Activated T-helper 17 cell treated with anti-CD3 and anti-CD28 coated beads, Interleukin-2, amount 50 U/mL, for 72 hours (primary cell): ENCODE measurements at regions not wholly inside any gene's neighbourhood (a gene's known extent, or its start where the extent isn't known, plus 50 kb on each side); places are given as distances from the start of the nearest gene placed in this dataset.
"Not testable (repeated sequence)": the region's sequence is repeated elsewhere in the genome, so short reads cannot be mapped to it uniquely, and the experiment has no call there.

Experiments
- ATAC-seq: fragments of 150-1000 bp; cut with Tn5 transposase; replicated peaks from 2 replicates; pipeline ENCODE4 v1.10.0; 2021; ENCODE audit warnings: mild to moderate bottlenecking, moderate library complexity
- H3K27ac Mint-ChIP-seq: one replicate; pipeline ENCODE4 v1.8.0; 2022; ENCODE audit warnings: mixed read lengths
- H3K27me3 Mint-ChIP-seq: one replicate; pipeline ENCODE4 v1.8.0; 2022; ENCODE audit warnings: mixed read lengths
- H3K36me3 Mint-ChIP-seq: one replicate; pipeline ENCODE4 v1.8.0; 2022; ENCODE audit warnings: low read depth, mild to moderate bottlenecking, mixed read lengths
- H3K4me1 Mint-ChIP-seq: one replicate; pipeline ENCODE4 v1.8.0; 2022; ENCODE audit warnings: mixed read lengths
- H3K4me3 Mint-ChIP-seq: one replicate; pipeline ENCODE4 v1.8.0; 2022; ENCODE audit warnings: mild to moderate bottlenecking, mixed read lengths
- H3K9me3 Mint-ChIP-seq: one replicate; pipeline ENCODE4 v1.8.0; 2022; ENCODE audit warnings: mixed read lengths

DNA sequence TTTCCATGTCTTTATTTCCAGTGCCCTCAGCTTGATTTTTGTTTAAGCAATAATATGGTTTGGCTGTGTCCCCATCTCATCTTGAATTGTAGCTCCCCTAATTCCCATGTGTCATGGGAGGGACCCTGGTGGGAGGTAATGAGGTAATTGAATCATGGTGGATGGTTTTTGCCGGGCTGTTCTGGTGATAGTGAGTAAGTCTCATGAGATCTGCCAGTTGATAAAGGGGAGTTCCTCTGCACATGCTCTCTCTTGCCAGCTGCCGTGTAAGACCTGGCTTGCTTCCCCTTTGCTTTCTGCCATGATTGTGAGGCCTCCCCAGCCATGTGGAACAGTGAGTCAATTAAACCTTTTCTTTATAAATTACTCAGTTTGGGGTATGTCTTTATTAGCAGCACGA lies 559.6 kb upstream of the ADAMTS5 start:
- Mint-ChIP-seq H3K27ac (no peak overlapping the region), H3K4me3 (no peak overlapping the region), H3K36me3 (no peaks in the 10 kb centered on the region), H3K9me3 (peaks cover 6% of the 10 kb centered on the region), H3K27me3 (no peaks in the 10 kb centered on the region), H3K4me1 (no peaks in the 10 kb centered on the region)
- no peak for ATAC-seq

DNA sequence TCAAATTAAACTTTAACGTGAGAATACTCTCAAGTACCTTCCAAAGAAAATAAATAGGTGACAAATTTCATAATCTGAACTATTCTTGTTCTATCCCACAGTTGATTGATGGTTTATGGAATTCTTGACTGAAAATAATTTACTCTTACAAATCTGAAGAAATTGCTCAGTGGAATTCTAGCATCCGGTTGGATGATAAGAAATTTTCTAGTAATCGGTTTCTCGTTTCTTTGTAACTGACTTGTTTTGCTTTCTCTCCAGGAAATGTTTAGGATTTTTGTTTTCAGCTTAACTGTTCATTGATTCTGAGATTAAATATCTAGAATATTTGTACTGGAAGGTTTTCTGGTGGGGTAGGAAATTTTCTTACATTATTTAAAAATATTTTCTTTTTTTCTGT lies 558.9 kb upstream of the ADAMTS5 start:
- H3K4me1 Mint-ChIP-seq, result no peaks in the 10 kb centered on the region
- ATAC-seq, result no peak
- no peaks in the 10 kb centered on the region for H3K27me3 Mint-ChIP-seq
- H3K27ac Mint-ChIP-seq, result no peak overlapping the region
- H3K4me3 Mint-ChIP-seq, result no peak overlapping the region
- peaks cover 6% of the 10 kb centered on the region for H3K9me3 Mint-ChIP-seq
- no peaks in the 10 kb centered on the region for H3K36me3 Mint-ChIP-seq

DNA sequence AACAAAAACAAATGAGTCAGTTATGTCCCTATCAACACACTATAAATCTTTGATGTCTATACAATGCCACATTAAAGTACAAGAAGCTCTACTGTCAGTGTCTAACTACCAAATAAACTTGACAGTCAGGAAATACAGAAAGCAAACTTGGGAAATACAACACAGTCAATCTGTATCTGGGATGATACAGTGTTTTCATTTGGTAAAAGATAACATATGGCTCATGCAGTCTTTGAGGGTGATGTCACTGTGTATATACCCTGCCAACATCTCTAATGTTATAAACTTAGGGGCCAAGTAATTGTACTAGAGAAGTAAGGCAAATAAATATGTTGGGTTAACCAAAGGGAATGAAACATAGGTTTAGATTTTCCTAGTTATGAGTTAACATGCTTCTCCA lies 552.5 kb upstream of the ADAMTS5 start:
- Mint-ChIP-seq H3K36me3 (no peaks in the 10 kb centered on the region), H3K4me1 (no peaks in the 10 kb centered on the region), H3K27ac (no peak overlapping the region), H3K27me3 (no peaks in the 10 kb centered on the region), H3K9me3 (peaks cover 18% of the 10 kb centered on the region), H3K4me3 (no peak overlapping the region)
- no peak for ATAC-seq

DNA sequence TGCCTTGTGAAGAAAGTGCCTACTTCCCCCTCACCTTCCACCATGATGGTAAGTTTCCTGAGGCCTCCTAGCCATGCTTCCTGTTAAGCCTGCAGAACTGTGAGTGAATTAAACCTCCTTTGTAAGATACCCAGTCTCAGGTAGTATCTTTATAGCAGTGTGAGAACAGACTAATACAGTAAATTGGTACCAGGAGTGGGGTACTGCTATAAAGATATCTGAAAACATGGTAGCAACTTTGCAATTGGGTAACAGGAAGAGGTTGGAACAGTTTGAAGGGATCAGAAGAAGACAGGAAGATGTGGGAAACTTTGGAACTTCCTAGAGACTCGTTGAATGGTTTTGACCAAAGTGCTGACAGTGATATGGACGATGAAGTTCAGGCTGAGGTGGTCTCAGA lies 550.3 kb upstream of the ADAMTS5 start:
- not testable (repeated sequence) for H3K27me3 Mint-ChIP-seq, ATAC-seq, H3K4me3 Mint-ChIP-seq, H3K4me1 Mint-ChIP-seq, H3K27ac Mint-ChIP-seq, H3K36me3 Mint-ChIP-seq
- peaks cover 17% of the 10 kb centered on the region for H3K9me3 Mint-ChIP-seq

DNA sequence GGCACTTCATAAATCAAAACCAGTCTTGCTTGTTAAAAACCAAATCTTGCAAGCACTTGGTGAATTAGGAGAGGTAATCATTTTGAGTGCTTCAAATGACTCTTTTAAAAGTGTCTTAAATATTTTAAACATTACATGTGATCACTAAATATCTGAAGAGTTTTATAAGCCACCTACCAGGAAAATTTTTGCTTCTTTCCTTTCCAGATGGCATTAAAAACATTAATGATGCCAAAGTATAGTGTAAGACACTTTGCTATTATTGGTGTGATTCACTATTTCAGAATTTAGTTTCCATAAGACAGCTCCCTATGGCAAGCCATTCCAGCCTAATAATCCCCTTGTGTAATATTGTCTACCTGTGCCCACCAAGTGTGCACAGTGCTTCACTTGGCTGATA lies 548.8 kb upstream of the ADAMTS5 start:
- Mint-ChIP-seq H3K36me3 (no peaks in the 10 kb centered on the region), H3K4me1 (no peaks in the 10 kb centered on the region), H3K4me3 (no peak overlapping the region), H3K27ac (no peak overlapping the region), H3K27me3 (no peaks in the 10 kb centered on the region), H3K9me3 (peaks cover 18% of the 10 kb centered on the region)
- no peak for ATAC-seq

DNA sequence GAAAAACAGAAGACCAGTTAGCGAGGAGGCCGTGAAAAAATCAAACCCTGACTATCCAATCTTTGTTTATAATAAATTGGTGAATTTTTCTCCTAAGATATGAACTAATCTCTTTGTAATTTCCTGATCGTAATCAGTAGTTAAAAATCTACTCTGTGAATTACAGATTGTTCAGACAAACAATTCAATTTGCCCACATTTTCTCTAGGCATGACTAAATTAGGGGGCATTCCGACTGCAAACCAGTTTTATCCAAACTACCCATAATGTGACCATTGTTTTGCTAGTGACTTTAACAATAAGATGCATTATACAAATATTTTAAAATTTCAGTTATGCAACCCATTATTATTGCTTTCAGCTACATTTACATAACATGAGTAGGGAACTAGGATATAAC lies 546.9 kb upstream of the ADAMTS5 start:
- no peak for ATAC-seq
- no peaks in the 10 kb centered on the region for H3K27me3 Mint-ChIP-seq
- H3K4me1 Mint-ChIP-seq, result no peaks in the 10 kb centered on the region
- H3K36me3 Mint-ChIP-seq, result no peaks in the 10 kb centered on the region
- H3K4me3 Mint-ChIP-seq, result no peak overlapping the region
- peaks cover 14% of the 10 kb centered on the region for H3K9me3 Mint-ChIP-seq
- no peak overlapping the region for H3K27ac Mint-ChIP-seq

DNA sequence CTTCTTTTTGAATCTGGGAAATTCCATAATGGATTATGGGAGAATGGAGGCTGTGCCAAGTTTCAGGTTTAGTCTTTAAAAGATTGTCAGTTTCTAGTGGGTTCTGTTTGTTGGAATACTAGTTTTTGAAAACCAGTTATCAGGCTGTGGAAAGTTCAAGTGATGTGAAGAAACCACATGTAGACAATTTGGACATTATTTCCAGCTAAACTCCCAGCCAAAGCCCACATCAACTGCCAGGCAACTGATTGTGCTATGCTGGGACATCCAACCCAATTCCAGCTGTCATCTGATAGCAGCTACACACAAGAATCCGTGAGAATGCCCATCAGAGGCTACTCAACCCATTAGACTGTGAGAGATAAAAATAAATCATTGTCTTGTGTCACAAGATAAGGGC lies 546.1 kb upstream of the ADAMTS5 start:
- Mint-ChIP-seq H3K27me3 (no peaks in the 10 kb centered on the region), H3K9me3 (peaks cover 10% of the 10 kb centered on the region), H3K27ac (no peak overlapping the region), H3K36me3 (no peaks in the 10 kb centered on the region), H3K4me1 (no peaks in the 10 kb centered on the region), H3K4me3 (no peak overlapping the region)
- no peak for ATAC-seq

DNA sequence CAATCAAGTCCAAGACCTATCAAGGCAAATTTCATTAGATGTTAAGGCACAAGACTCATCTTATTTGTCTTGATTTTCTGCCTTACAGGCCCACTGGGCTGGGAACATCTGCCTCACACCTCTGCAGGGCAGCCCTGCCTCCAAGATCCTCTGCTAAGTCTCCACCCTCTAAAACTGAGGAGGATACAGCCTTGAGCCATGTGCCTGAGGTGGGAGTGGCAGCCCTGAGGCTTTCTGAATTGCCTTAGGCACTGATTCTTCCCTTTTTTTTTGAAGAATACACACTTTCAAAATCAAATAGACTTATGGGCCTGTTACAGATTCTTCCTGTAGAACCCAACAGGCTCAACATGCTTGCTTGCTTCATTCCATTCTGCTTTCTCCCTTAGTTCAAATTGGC lies 544.3 kb upstream of the ADAMTS5 start:
- no peak for ATAC-seq
- Mint-ChIP-seq H3K27me3 (no peaks in the 10 kb centered on the region), H3K4me3 (no peak overlapping the region), H3K4me1 (no peaks in the 10 kb centered on the region), H3K36me3 (no peaks in the 10 kb centered on the region), H3K9me3 (peaks cover 3% of the 10 kb centered on the region), H3K27ac (no peak overlapping the region)

DNA sequence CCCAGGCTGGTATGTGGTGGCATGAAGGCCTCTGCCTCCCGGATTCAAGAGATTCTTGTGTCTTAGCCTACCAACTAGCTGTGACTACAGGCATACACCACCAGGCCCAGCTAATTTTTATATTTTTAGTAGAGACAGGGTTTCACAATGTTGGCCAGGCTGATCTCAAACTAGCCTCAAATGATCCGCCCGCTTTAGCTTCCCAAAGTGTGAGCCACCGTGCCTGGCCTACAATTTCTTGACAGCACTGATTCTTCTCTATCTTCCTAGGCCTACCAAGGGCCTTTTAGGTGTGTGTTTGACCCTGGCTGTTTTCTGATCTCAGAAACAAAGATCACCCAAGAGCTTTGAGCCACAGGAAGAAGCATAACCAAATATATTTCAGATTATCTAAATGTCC lies 540.8 kb upstream of the ADAMTS5 start:
- Mint-ChIP-seq H3K27me3 (no peaks in the 10 kb centered on the region), H3K27ac (no peak overlapping the region), H3K9me3 (peaks cover 6% of the 10 kb centered on the region), H3K36me3 (no peaks in the 10 kb centered on the region), H3K4me1 (no peaks in the 10 kb centered on the region), H3K4me3 (no peak overlapping the region)
- ATAC-seq, result no peak

DNA sequence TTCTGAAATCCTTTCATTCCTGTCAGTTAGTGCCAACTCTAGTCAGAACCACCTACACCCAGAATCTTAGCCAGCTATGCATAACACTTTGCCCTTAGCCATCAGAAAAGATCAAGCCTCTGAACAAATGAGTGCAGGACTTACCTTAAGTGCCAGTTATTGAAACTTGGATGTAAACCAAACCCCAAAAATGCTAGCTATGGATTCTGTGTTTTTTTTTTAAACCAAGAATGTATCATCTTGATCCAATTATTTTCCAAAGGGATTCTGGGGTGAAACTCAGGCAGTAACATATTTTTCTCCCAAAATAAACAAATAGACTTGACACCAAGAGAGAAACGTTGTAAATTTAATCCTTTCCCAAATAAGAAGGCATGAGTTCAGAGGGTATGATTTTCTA lies 538.6 kb upstream of the ADAMTS5 start:
- no peaks in the 10 kb centered on the region for H3K4me1 Mint-ChIP-seq
- no peak overlapping the region for H3K4me3 Mint-ChIP-seq
- no peaks in the 10 kb centered on the region for H3K27me3 Mint-ChIP-seq
- no peaks in the 10 kb centered on the region for H3K36me3 Mint-ChIP-seq
- H3K9me3 Mint-ChIP-seq, result peaks cover 3% of the 10 kb centered on the region
- no peak for ATAC-seq
- H3K27ac Mint-ChIP-seq, result no peak overlapping the region

DNA sequence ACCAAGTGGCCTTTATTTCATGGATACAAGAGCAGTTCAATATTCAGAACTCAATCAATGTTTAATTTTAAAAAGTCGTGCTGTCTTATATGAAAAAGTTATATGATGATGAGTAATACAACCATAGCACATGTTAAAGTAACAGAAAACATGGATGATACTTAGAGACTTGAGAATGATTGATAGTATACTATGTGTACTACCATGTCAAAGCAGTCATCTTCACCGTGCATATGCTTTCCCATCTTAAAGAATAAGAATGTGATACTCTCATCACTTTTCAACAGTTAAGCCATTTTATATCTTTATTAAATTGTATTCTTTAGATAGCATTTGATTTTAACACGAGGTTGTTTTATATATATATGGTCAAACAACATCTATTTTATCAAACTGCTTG lies 535.9 kb upstream of the ADAMTS5 start:
- Mint-ChIP-seq H3K27ac (no peak overlapping the region), H3K4me1 (no peaks in the 10 kb centered on the region), H3K27me3 (no peaks in the 10 kb centered on the region), H3K36me3 (no peaks in the 10 kb centered on the region), H3K4me3 (no peak overlapping the region), H3K9me3 (peaks cover 3% of the 10 kb centered on the region)
- ATAC-seq, result no peak

DNA sequence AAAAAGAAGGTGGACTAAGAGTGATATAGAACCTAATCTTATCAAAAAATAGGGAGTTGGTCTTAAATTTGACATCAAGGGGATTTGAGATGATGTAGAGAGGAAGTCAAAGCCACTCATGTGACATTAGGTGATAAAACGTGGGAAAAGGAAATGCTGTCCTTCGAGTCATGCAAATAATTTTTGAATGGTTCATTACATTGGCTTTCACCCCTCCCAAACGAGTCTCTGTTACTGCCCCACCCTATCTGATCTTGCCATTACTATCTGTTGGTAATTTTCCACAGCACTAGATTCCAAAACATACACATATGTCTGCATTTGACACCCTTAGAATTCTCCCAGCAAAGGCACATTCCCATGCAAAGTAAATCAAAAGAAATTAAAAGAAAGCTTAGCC lies 531.1 kb upstream of the ADAMTS5 start:
- Mint-ChIP-seq H3K27me3 (no peaks in the 10 kb centered on the region), H3K27ac (no peak overlapping the region)

DNA sequence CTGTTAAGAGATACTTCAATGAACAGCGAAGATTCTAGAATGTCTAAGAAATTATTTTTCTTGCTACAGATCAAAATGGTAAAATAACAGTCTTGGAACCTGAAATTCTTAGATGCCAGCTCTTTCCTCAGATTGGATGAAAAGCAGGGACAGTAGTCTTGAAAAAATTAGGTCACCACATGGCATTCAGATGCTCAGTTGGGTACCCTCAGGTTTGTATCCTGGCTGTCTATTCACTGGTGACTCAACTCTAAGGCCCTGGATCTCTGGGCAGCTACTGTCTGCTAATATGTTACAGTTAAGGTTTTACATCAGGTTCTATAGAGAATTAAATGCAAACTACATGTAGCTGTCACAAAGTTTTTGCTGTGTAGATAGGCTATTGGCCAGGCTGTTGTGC lies 528.9 kb upstream of the ADAMTS5 start:
- no peaks in the 10 kb centered on the region for H3K36me3 Mint-ChIP-seq
- H3K4me1 Mint-ChIP-seq, result no peaks in the 10 kb centered on the region
- peaks cover 3% of the 10 kb centered on the region for H3K9me3 Mint-ChIP-seq
- no peaks in the 10 kb centered on the region for H3K27me3 Mint-ChIP-seq
- no peak overlapping the region for H3K4me3 Mint-ChIP-seq
- ATAC-seq, result no peak
- H3K27ac Mint-ChIP-seq, result no peak overlapping the region

More for the DNA sequence above, 531.1 kb upstream of the ADAMTS5 start:
- Mint-ChIP-seq H3K4me3 (no peak overlapping the region), H3K9me3 (peaks cover 3% of the 10 kb centered on the region), H3K4me1 (no peaks in the 10 kb centered on the region), H3K36me3 (no peaks in the 10 kb centered on the region)
- ATAC-seq, result no peak

DNA sequence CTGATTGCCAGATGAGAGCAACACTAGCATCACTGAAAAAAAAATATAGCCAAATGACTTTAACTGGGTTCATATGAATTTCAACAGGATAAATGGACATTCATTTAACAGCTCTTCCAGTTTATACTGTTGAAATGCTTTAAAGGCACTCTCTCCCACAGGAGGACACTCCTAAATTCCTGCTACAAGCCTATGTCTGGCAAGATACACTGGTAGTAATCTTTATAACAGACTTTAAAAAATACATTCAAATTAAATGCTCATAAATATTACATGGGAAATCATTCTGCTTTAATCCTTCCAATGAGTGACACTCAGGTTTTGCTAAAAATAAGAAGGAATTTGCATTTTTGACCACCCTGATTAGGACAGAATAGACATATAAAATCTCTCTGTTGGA lies 526.7 kb upstream of the ADAMTS5 start:
- Mint-ChIP-seq H3K27me3 (no peaks in the 10 kb centered on the region), H3K4me1 (no peaks in the 10 kb centered on the region), H3K9me3 (peaks cover 3% of the 10 kb centered on the region), H3K4me3 (no peak overlapping the region), H3K27ac (no peak overlapping the region), H3K36me3 (no peaks in the 10 kb centered on the region)
- ATAC-seq, result no peak

DNA sequence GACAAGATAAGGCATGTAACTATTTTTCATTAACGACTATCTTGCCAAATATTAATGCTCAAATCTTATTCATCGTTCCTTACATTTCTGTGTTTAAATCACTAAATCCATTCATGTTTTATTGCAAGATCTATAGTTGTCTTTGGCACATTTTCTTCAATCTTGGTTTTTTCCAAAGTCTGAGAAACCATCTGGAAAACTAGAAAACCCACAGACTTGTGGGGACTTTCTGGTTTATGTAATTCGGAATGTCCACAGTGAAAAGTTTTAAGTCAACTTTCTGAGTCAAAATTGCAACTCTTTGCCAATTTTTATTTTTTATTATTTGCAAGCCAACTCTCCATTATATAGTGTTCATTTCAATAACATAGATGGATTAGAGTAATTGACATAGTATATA lies 520.8 kb upstream of the ADAMTS5 start:
- Mint-ChIP-seq H3K9me3 (no peaks in the 10 kb centered on the region), H3K4me3 (no peak overlapping the region), H3K4me1 (no peaks in the 10 kb centered on the region), H3K27ac (no peak overlapping the region), H3K36me3 (no peaks in the 10 kb centered on the region), H3K27me3 (no peaks in the 10 kb centered on the region)
- no peak for ATAC-seq

DNA sequence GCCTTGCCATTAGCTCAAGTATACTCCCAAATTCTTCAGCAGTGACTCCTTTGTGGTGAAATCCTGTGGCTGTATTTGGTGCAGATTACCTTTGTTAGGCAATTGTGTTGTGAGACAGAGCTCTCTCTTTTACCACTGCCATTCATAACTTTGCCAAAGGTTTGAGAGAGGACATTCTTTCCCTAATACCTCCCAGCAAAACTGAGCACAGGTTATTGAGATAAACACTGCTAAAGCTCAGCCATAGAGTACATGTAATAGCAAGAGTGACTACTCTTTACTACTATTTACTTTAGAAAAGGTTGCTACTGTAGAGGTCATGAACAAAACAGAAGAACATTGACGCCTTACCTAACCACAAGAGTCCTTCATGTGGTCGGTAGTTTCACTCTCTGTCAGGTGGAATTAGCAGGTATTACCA lies 514.0 kb upstream of the ADAMTS5 start:
- H3K4me1 Mint-ChIP-seq, result no peaks in the 10 kb centered on the region
- no peaks in the 10 kb centered on the region for H3K27me3 Mint-ChIP-seq
- no peaks in the 10 kb centered on the region for H3K36me3 Mint-ChIP-seq

More for the DNA sequence above, 514.0 kb upstream of the ADAMTS5 start:
- ATAC-seq, result no peak
- Mint-ChIP-seq H3K27ac (no peak overlapping the region), H3K4me3 (no peak overlapping the region), H3K9me3 (peaks cover 4% of the 10 kb centered on the region)
